ENCODE measurements at regions not wholly inside any gene's neighbourhood (a gene's known extent, or its start where the extent isn't known, plus 50 kb on each side); places are given as distances from the start of the nearest gene placed in this dataset.

GRCh38 chr14:84814391-84814790, 715.6 kb upstream of the FLRT2 start:
- Histone ChIP-seq H3K27ac (ENCODE audit: insufficient read depth, low read length, poor library complexity, severe bottlenecking) (no peak overlapping the region), H3K9me3 (ENCODE audit: control insufficient read depth in 2 of 2, low read length in 2 of 2) (peaks cover 0 to 8% of the 10 kb centered on the region in 2 experiments), H3K36me3 (ENCODE audit: control insufficient read depth, insufficient read depth, low read length) (no peaks in the 10 kb centered on the region), H3K4me3 (ENCODE audit: low read depth, low read length) (no peak overlapping the region), H3K4me1 (ENCODE audit: control insufficient read depth, insufficient read depth, low read length, poor library complexity, severe bottlenecking) (no peaks in the 10 kb centered on the region), H3K27me3 (ENCODE audit: control insufficient read depth, insufficient read depth, low read length) (no peaks in the 10 kb centered on the region)
- Mint-ChIP-seq H3K27ac (no peak overlapping the region), H3K27me3 (no peaks in the 10 kb centered on the region), H3K9me3 (peaks cover 3 to 39% (median 8%) of the 10 kb centered on the region in 7 donors), H3K4me3 (no peak overlapping the region), H3K4me1 (no peaks in the 10 kb centered on the region), H3K36me3 (no peaks in the 10 kb centered on the region)
- DNase-seq: no peak
- ATAC-seq (ENCODE audit: low read depth in 2 of 2): no peak

- no peak for DNase-seq
- no peak overlapping the region for H3K4me3 Mint-ChIP-seq
- H3K27ac ChIP-seq (ENCODE audit: insufficient read depth, low read length, poor library complexity, severe bottlenecking): no peak overlapping the region
- H3K27me3 Mint-ChIP-seq: no peaks in the 10 kb centered on the region
- H3K27ac Mint-ChIP-seq: no peak overlapping the region
- H3K36me3 ChIP-seq (ENCODE audit: control insufficient read depth, insufficient read depth, low read length): no peaks in the 10 kb centered on the region
- H3K4me1 Mint-ChIP-seq: no peaks in the 10 kb centered on the region
- no peaks in the 10 kb centered on the region for H3K27me3 ChIP-seq (ENCODE audit: control insufficient read depth, insufficient read depth, low read length)
- peaks cover 2 to 44% (median 12%) of the 10 kb centered on the region in 7 donors for H3K9me3 Mint-ChIP-seq
- H3K4me3 ChIP-seq (ENCODE audit: low read depth, low read length): no peak overlapping the region
- no peaks in the 10 kb centered on the region for H3K4me1 ChIP-seq (ENCODE audit: control insufficient read depth, insufficient read depth, low read length, poor library complexity, severe bottlenecking)
- H3K36me3 Mint-ChIP-seq: no peaks in the 10 kb centered on the region
- peaks cover 4 to 8% of the 10 kb centered on the region in 2 experiments for H3K9me3 ChIP-seq (ENCODE audit: control insufficient read depth in 2 of 2, low read length in 2 of 2)
- no peak for ATAC-seq (ENCODE audit: low read depth in 2 of 2)
Measured at GRCh38 chr14:84819528-84819927, 710.4 kb upstream of the FLRT2 start.

- H3K27me3 ChIP-seq (ENCODE audit: control insufficient read depth, insufficient read depth, low read length): no peaks in the 10 kb centered on the region
- H3K27ac ChIP-seq (ENCODE audit: insufficient read depth, low read length, poor library complexity, severe bottlenecking): no peak overlapping the region
- peaks cover 4 to 5% of the 10 kb centered on the region in 2 experiments for H3K9me3 ChIP-seq (ENCODE audit: control insufficient read depth in 2 of 2, low read length in 2 of 2)
- ATAC-seq (ENCODE audit: low read depth in 2 of 2): no peak
- no peaks in the 10 kb centered on the region for H3K4me1 ChIP-seq (ENCODE audit: control insufficient read depth, insufficient read depth, low read length, poor library complexity, severe bottlenecking)
- no peaks in the 10 kb centered on the region for H3K36me3 ChIP-seq (ENCODE audit: control insufficient read depth, insufficient read depth, low read length)
- no peak overlapping the region for H3K4me3 ChIP-seq (ENCODE audit: low read depth, low read length)
- Mint-ChIP-seq H3K27ac (no peak overlapping the region), H3K36me3 (no peaks in the 10 kb centered on the region), H3K27me3 (no peaks in the 10 kb centered on the region), H3K9me3 (peaks cover 1 to 39% (median 13%) of the 10 kb centered on the region in 7 donors), H3K4me1 (no peaks in the 10 kb centered on the region), H3K4me3 (no peak overlapping the region)
- no peak for DNase-seq
Measured at GRCh38 chr14:84825481-84826251, 704.3 kb upstream of the FLRT2 start.

- peaks cover 1 to 36% (median 13%) of the 10 kb centered on the region in 7 donors for H3K9me3 Mint-ChIP-seq
Measured at GRCh38 chr14:84826294-84826693, 703.6 kb upstream of the FLRT2 start.

GRCh38 chr14:84850595-84850994, 679.3 kb upstream of the FLRT2 start:
- H3K27me3 Mint-ChIP-seq: no peaks in the 10 kb centered on the region
- H3K9me3 Mint-ChIP-seq: peaks cover 0 to 32% (median 10%) of the 10 kb centered on the region in 7 donors
- H3K4me3 Mint-ChIP-seq: no peak overlapping the region
- H3K27ac Mint-ChIP-seq: no peak overlapping the region
- H3K4me3 ChIP-seq (ENCODE audit: low read depth, low read length): no peak overlapping the region
- no peak overlapping the region for H3K27ac ChIP-seq (ENCODE audit: insufficient read depth, low read length, poor library complexity, severe bottlenecking)
- H3K4me1 Mint-ChIP-seq: no peaks in the 10 kb centered on the region
- no peaks in the 10 kb centered on the region for H3K36me3 Mint-ChIP-seq
- DNase-seq: no peak
- no peaks in the 10 kb centered on the region for H3K9me3 ChIP-seq (ENCODE audit: control insufficient read depth in 2 of 2, low read length in 2 of 2)
- H3K27me3 ChIP-seq (ENCODE audit: control insufficient read depth, insufficient read depth, low read length): no peaks in the 10 kb centered on the region
- no peaks in the 10 kb centered on the region for H3K36me3 ChIP-seq (ENCODE audit: control insufficient read depth, insufficient read depth, low read length)
- no peaks in the 10 kb centered on the region for H3K4me1 ChIP-seq (ENCODE audit: control insufficient read depth, insufficient read depth, low read length, poor library complexity, severe bottlenecking)
- ATAC-seq (ENCODE audit: low read depth in 2 of 2): no peak

More at GRCh38 chr14:84826294-84826693, 703.6 kb upstream of the FLRT2 start:
- no peak for ATAC-seq (ENCODE audit: low read depth in 2 of 2)
- no peak for DNase-seq
- no peak overlapping the region for H3K27ac ChIP-seq (ENCODE audit: insufficient read depth, low read length, poor library complexity, severe bottlenecking)
- H3K4me3 ChIP-seq (ENCODE audit: low read depth, low read length): no peak overlapping the region
- H3K27ac Mint-ChIP-seq: no peak overlapping the region
- no peaks in the 10 kb centered on the region for H3K4me1 Mint-ChIP-seq
- no peaks in the 10 kb centered on the region for H3K27me3 ChIP-seq (ENCODE audit: control insufficient read depth, insufficient read depth, low read length)
- no peaks in the 10 kb centered on the region for H3K36me3 Mint-ChIP-seq
- no peaks in the 10 kb centered on the region for H3K27me3 Mint-ChIP-seq
- peaks cover 4 to 5% of the 10 kb centered on the region in 2 experiments for H3K9me3 ChIP-seq (ENCODE audit: control insufficient read depth in 2 of 2, low read length in 2 of 2)
- H3K36me3 ChIP-seq (ENCODE audit: control insufficient read depth, insufficient read depth, low read length): no peaks in the 10 kb centered on the region
- no peaks in the 10 kb centered on the region for H3K4me1 ChIP-seq (ENCODE audit: control insufficient read depth, insufficient read depth, low read length, poor library complexity, severe bottlenecking)
- peak overlapping the region in 1 of 4 donors; percentile 55 for H3K4me3 Mint-ChIP-seq

GRCh38 chr14:84856751-84857534, 673.0 kb upstream of the FLRT2 start:
- Mint-ChIP-seq H3K27me3 (no peaks in the 10 kb centered on the region), H3K27ac (no peak overlapping the region), H3K4me1 (no peaks in the 10 kb centered on the region), H3K36me3 (no peaks in the 10 kb centered on the region), H3K4me3 (no peak overlapping the region), H3K9me3 (peaks cover 4 to 28% (median 11%) of the 10 kb centered on the region in 7 donors)
- no peaks in the 10 kb centered on the region for H3K27me3 ChIP-seq (ENCODE audit: control insufficient read depth, insufficient read depth, low read length)
- ATAC-seq (ENCODE audit: low read depth in 2 of 2) (no peak), DNase-seq (no peak)
- H3K27ac ChIP-seq (ENCODE audit: insufficient read depth, low read length, poor library complexity, severe bottlenecking): no peak overlapping the region
- H3K4me3 ChIP-seq (ENCODE audit: low read depth, low read length): no peak overlapping the region
- peaks cover 0 to 3% of the 10 kb centered on the region in 2 experiments for H3K9me3 ChIP-seq (ENCODE audit: control insufficient read depth in 2 of 2, low read length in 2 of 2)
- no peaks in the 10 kb centered on the region for H3K4me1 ChIP-seq (ENCODE audit: control insufficient read depth, insufficient read depth, low read length, poor library complexity, severe bottlenecking)
- no peaks in the 10 kb centered on the region for H3K36me3 ChIP-seq (ENCODE audit: control insufficient read depth, insufficient read depth, low read length)

- Mint-ChIP-seq H3K4me3 (no peak overlapping the region), H3K36me3 (no peaks in the 10 kb centered on the region)
Measured at GRCh38 chr14:84857571-84857970, 672.4 kb upstream of the FLRT2 start.

More at GRCh38 chr14:84857571-84857970, 672.4 kb upstream of the FLRT2 start:
- Mint-ChIP-seq H3K27ac (no peak overlapping the region), H3K27me3 (no peaks in the 10 kb centered on the region), H3K4me1 (no peaks in the 10 kb centered on the region), H3K9me3 (peaks cover 4 to 28% (median 11%) of the 10 kb centered on the region in 7 donors)
- ATAC-seq (ENCODE audit: low read depth in 2 of 2): no peak
- Histone ChIP-seq H3K9me3 (ENCODE audit: control insufficient read depth in 2 of 2, low read length in 2 of 2) (peaks cover 0 to 3% of the 10 kb centered on the region in 2 experiments), H3K27me3 (ENCODE audit: control insufficient read depth, insufficient read depth, low read length) (no peaks in the 10 kb centered on the region), H3K27ac (ENCODE audit: insufficient read depth, low read length, poor library complexity, severe bottlenecking) (no peak overlapping the region), H3K4me3 (ENCODE audit: low read depth, low read length) (no peak overlapping the region), H3K36me3 (ENCODE audit: control insufficient read depth, insufficient read depth, low read length) (no peaks in the 10 kb centered on the region), H3K4me1 (ENCODE audit: control insufficient read depth, insufficient read depth, low read length, poor library complexity, severe bottlenecking) (no peaks in the 10 kb centered on the region)
- DNase-seq: no peak
